OCI-LY3 (cell line): ENCODE measurements at regions not wholly inside any gene's neighbourhood (a gene's known extent, or its start where the extent isn't known, plus 50 kb on each side); places are given as distances from the start of the nearest gene placed in this dataset.

Experiments used
- CTCF ChIP-seq: fragments of 200-600, 300-600 bp; sonication (generic); IDR thresholded peaks from 2 replicates; pipeline ENCODE4 v1.5.1; 2014; ENCODE audit warnings: antibody characterized with exemption, low read length, low read depth
- EZH2phosphoT487 ChIP-seq: fragments of 200-600 bp; shearing (Covaris generic); IDR thresholded peaks from 2 replicates; pipeline ENCODE4 v1.6.1; 2018; ENCODE audit warnings: antibody characterized with exemption, mixed run types, low read depth

- TF ChIP-seq CTCF (no peak), EZH2phosphoT487 (no peak)
These were observed 365.1 kb upstream of the NOCT start for GRCh38 chr4:138650495-138650894.
